GM19239 (cell line): ENCODE measurements at regions not wholly inside any gene's neighbourhood (a gene's known extent, or its start where the extent isn't known, plus 50 kb on each side); places are given as distances from the start of the nearest gene placed in this dataset.
"Not testable (repeated sequence)": the region's sequence is repeated elsewhere in the genome, so short reads cannot be mapped to it uniquely, and the experiment has no call there.

Experiments used
- DNase-seq: peaks from one replicate; pipeline ENCODE4 v3.0.0; 2011; ENCODE audit warnings: low spot score; ENCODE audit not compliant: insufficient read length
- FAIRE-seq: peaks from 2 replicates; lab custom pipeline; 2011; peaks lifted over from hg19 to GRCh38; lab: Jason Lieb, UNC

GRCh38 chr12:46941981-46942380 lies 116.2 kb upstream of the SLC38A4 start:
- FAIRE-seq (no peak), DNase-seq (no peak)

GRCh38 chr12:46942579-46942978 lies 116.8 kb upstream of the SLC38A4 start:
- FAIRE-seq (no peak), DNase-seq (no peak)

- DNase-seq, result no peak
Measured at GRCh38 chr12:46944088-46944487, 118.3 kb upstream of the SLC38A4 start.

GRCh38 chr12:46944771-46945170 lies 119.0 kb upstream of the SLC38A4 start:
- no peak for DNase-seq
- no peak for FAIRE-seq

More at GRCh38 chr12:46944088-46944487, 118.3 kb upstream of the SLC38A4 start:
- no peak for FAIRE-seq

- FAIRE-seq (no peak), DNase-seq (no peak)
Measured at GRCh38 chr12:46945591-46945990, 119.8 kb upstream of the SLC38A4 start.

- FAIRE-seq (no peak), DNase-seq (no peak)
Measured at GRCh38 chr12:46946137-46946536, 120.3 kb upstream of the SLC38A4 start.

- no peak for FAIRE-seq
- no peak for DNase-seq
Measured at GRCh38 chr12:46948936-46949545, 123.2 kb upstream of the SLC38A4 start.

GRCh38 chr12:46950094-46950493 lies 124.3 kb upstream of the SLC38A4 start:
- DNase-seq, result no peak
- no peak for FAIRE-seq

- DNase-seq, result no peak
- FAIRE-seq, result no peak
Measured at GRCh38 chr12:46952880-46953483, 126.4 kb upstream of the PCED1B start.

GRCh38 chr12:46956451-46957035 lies 122.9 kb upstream of the PCED1B start:
- FAIRE-seq, result no peak
- DNase-seq, result no peak

- DNase-seq (no peak), FAIRE-seq (no peak)
Measured at GRCh38 chr12:46958053-46958452, 121.4 kb upstream of the PCED1B start.

GRCh38 chr12:46958599-46959290 lies 120.7 kb upstream of the PCED1B start:
- DNase-seq (no peak), FAIRE-seq (no peak)

GRCh38 chr12:46959502-46959901 lies 119.9 kb upstream of the PCED1B start:
- DNase-seq (no peak), FAIRE-seq (no peak)

GRCh38 chr12:46960681-46961080 lies 118.7 kb upstream of the PCED1B start:
- FAIRE-seq (no peak), DNase-seq (no peak)

GRCh38 chr12:46963191-46963590 lies 116.2 kb upstream of the PCED1B start:
- no peak for FAIRE-seq
- DNase-seq, result no peak

GRCh38 chr12:46963977-46964971 lies 115.1 kb upstream of the PCED1B start:
- DNase-seq, result no peak
- no peak for FAIRE-seq

- DNase-seq, result no peak
- no peak for FAIRE-seq
Measured at GRCh38 chr12:46965137-46965536, 114.3 kb upstream of the PCED1B start.

GRCh38 chr12:46965880-46966279 lies 113.5 kb upstream of the PCED1B start:
- FAIRE-seq, result no peak
- no peak for DNase-seq

- FAIRE-seq, result no peak
- no peak for DNase-seq
Measured at GRCh38 chr12:46970636-46971035, 108.8 kb upstream of the PCED1B start.

- not testable (repeated sequence) for FAIRE-seq, DNase-seq
Measured at GRCh38 chr12:46973937-46974336, 105.5 kb upstream of the PCED1B start.
